ENCODE measurements at regions not wholly inside any gene's neighbourhood (a gene's known extent, or its start where the extent isn't known, plus 50 kb on each side); places are given as distances from the start of the nearest gene placed in this dataset.
"Not testable (repeated sequence)": the region's sequence is repeated elsewhere in the genome, so short reads cannot be mapped to it uniquely, and the experiment has no call there.

- H3K9me3 ChIP-seq: no peaks in the 10 kb centered on the region
- no peaks in the 10 kb centered on the region for H3K27me3 ChIP-seq (ENCODE audit: low read depth)
- no peaks in the 10 kb centered on the region for H3K36me3 ChIP-seq (replicated peaks)
- H3K4me1 ChIP-seq: no peaks in the 10 kb centered on the region
- in situ Hi-C loops (cut with MboI; ENCODE audit: low sequenced_read_pairs): no loop called here
- DNase-seq (ENCODE audit: low spot score in 2 of 2): no peak
- no peak overlapping the region for H3K4me3 ChIP-seq
These were observed 277.0 kb downstream of the ACTR3B start for GRCh38 chr7:153036396-153037063.

- no peaks in the 10 kb centered on the region for H3K4me1 ChIP-seq
- in situ Hi-C loops (cut with MboI; ENCODE audit: low sequenced_read_pairs): no loop called here
- DNase-seq (ENCODE audit: low spot score in 2 of 2): no peak
These were observed 283.9 kb downstream of the ACTR3B start for GRCh38 chr7:153043440-153043839.

GRCh38 chr7:153044981-153045380 is 285.4 kb downstream of the ACTR3B start:
- no peaks in the 10 kb centered on the region for H3K4me1 ChIP-seq
- no peaks in the 10 kb centered on the region for H3K36me3 ChIP-seq (replicated peaks)
- no peak overlapping the region for H3K4me3 ChIP-seq
- no peak for DNase-seq (ENCODE audit: low spot score in 2 of 2)
- no peaks in the 10 kb centered on the region for H3K27me3 ChIP-seq (ENCODE audit: low read depth)
- in situ Hi-C loops (cut with MboI; ENCODE audit: low sequenced_read_pairs): no loop called here
- no peaks in the 10 kb centered on the region for H3K9me3 ChIP-seq

More at GRCh38 chr7:153043440-153043839, 283.9 kb downstream of the ACTR3B start:
- Histone ChIP-seq H3K36me3 (replicated peaks) (no peaks in the 10 kb centered on the region), H3K9me3 (no peaks in the 10 kb centered on the region), H3K4me3 (no peak overlapping the region), H3K27me3 (ENCODE audit: low read depth) (no peaks in the 10 kb centered on the region)

- no peak overlapping the region for H3K4me3 ChIP-seq
- DNase-seq (ENCODE audit: low spot score in 2 of 2): no peak
- no peaks in the 10 kb centered on the region for H3K27me3 ChIP-seq (ENCODE audit: low read depth)
- H3K36me3 ChIP-seq (replicated peaks): no peaks in the 10 kb centered on the region
- H3K4me1 ChIP-seq: no peaks in the 10 kb centered on the region
- in situ Hi-C loops (cut with MboI; ENCODE audit: low sequenced_read_pairs): no loop called here
- H3K9me3 ChIP-seq: no peaks in the 10 kb centered on the region
These were observed 287.8 kb downstream of the ACTR3B start for GRCh38 chr7:153047079-153047959.

- Histone ChIP-seq H3K27me3 (ENCODE audit: low read depth) (no peaks in the 10 kb centered on the region), H3K4me1 (no peaks in the 10 kb centered on the region), H3K36me3 (replicated peaks) (no peaks in the 10 kb centered on the region), H3K4me3 (no peak overlapping the region), H3K9me3 (no peaks in the 10 kb centered on the region)
- peak in 1 of 2 experiments; percentile 21 for DNase-seq (ENCODE audit: low spot score in 2 of 2)
- in situ Hi-C loops (cut with MboI; ENCODE audit: low sequenced_read_pairs): no loop called here
These were observed 292.7 kb downstream of the ACTR3B start for GRCh38 chr7:153052206-153052605.

GRCh38 chr7:153061910-153062528 is 302.5 kb downstream of the ACTR3B start:
- H3K9me3 ChIP-seq: no peaks in the 10 kb centered on the region
- in situ Hi-C loops (cut with MboI; ENCODE audit: low sequenced_read_pairs): no loop called here

GRCh38 chr7:153065051-153065450 is 305.5 kb downstream of the ACTR3B start:
- Histone ChIP-seq H3K4me3 (no peak overlapping the region), H3K27me3 (ENCODE audit: low read depth) (no peaks in the 10 kb centered on the region), H3K9me3 (no peaks in the 10 kb centered on the region), H3K4me1 (no peaks in the 10 kb centered on the region), H3K36me3 (replicated peaks) (no peaks in the 10 kb centered on the region)
- in situ Hi-C loops (cut with MboI; ENCODE audit: low sequenced_read_pairs): no loop called here
- DNase-seq (ENCODE audit: low spot score in 2 of 2): no peak

More at GRCh38 chr7:153061910-153062528, 302.5 kb downstream of the ACTR3B start:
- no peaks in the 10 kb centered on the region for H3K27me3 ChIP-seq (ENCODE audit: low read depth)
- H3K36me3 ChIP-seq (replicated peaks): no peaks in the 10 kb centered on the region
- no peak overlapping the region for H3K4me3 ChIP-seq
- peak in 1 of 2 experiments; percentile 61 for DNase-seq (ENCODE audit: low spot score in 2 of 2)
- no peaks in the 10 kb centered on the region for H3K4me1 ChIP-seq

- in situ Hi-C loops (cut with MboI; ENCODE audit: low sequenced_read_pairs): no loop called here
- Histone ChIP-seq H3K9me3 (no peaks in the 10 kb centered on the region), H3K36me3 (replicated peaks) (no peaks in the 10 kb centered on the region), H3K4me3 (no peak overlapping the region), H3K27me3 (ENCODE audit: low read depth) (no peaks in the 10 kb centered on the region), H3K4me1 (no peaks in the 10 kb centered on the region)
- DNase-seq (ENCODE audit: low spot score in 2 of 2): no peak
These were observed 307.2 kb downstream of the ACTR3B start for GRCh38 chr7:153066711-153067110.

- in situ Hi-C loops (cut with MboI; ENCODE audit: low sequenced_read_pairs): no loop called here
- no peaks in the 10 kb centered on the region for H3K36me3 ChIP-seq (replicated peaks)
- DNase-seq (ENCODE audit: low spot score in 2 of 2): no peak
- no peaks in the 10 kb centered on the region for H3K9me3 ChIP-seq
- no peaks in the 10 kb centered on the region for H3K27me3 ChIP-seq (ENCODE audit: low read depth)
- H3K4me3 ChIP-seq: no peak overlapping the region
- H3K4me1 ChIP-seq: no peaks in the 10 kb centered on the region
These were observed 310.6 kb downstream of the ACTR3B start for GRCh38 chr7:153070141-153070540.

- Histone ChIP-seq H3K36me3 (replicated peaks) (no peaks in the 10 kb centered on the region), H3K4me3 (no peak overlapping the region), H3K4me1 (no peaks in the 10 kb centered on the region), H3K9me3 (no peaks in the 10 kb centered on the region), H3K27me3 (ENCODE audit: low read depth) (no peaks in the 10 kb centered on the region)
- in situ Hi-C loops (cut with MboI; ENCODE audit: low sequenced_read_pairs): no loop called here
- DNase-seq (ENCODE audit: low spot score in 2 of 2): no peak
These were observed 313.3 kb downstream of the ACTR3B start for GRCh38 chr7:153072806-153073205.

- H3K4me3 ChIP-seq; DNase-seq (ENCODE audit: low spot score in 2 of 2); H3K27me3 ChIP-seq (ENCODE audit: low read depth); H3K9me3 ChIP-seq; in situ Hi-C loops (cut with MboI; ENCODE audit: low sequenced_read_pairs); H3K36me3 ChIP-seq (replicated peaks); H3K4me1 ChIP-seq: not testable (repeated sequence)
These were observed 316.7 kb downstream of the ACTR3B start for GRCh38 chr7:153076289-153076688.

GRCh38 chr7:153081496-153081895 is 321.9 kb downstream of the ACTR3B start:
- H3K4me3 ChIP-seq: no peak overlapping the region
- in situ Hi-C loops (cut with MboI; ENCODE audit: low sequenced_read_pairs): no loop called here
- H3K4me1 ChIP-seq: no peaks in the 10 kb centered on the region
- no peaks in the 10 kb centered on the region for H3K36me3 ChIP-seq (replicated peaks)
- no peaks in the 10 kb centered on the region for H3K27me3 ChIP-seq (ENCODE audit: low read depth)
- H3K9me3 ChIP-seq: no peaks in the 10 kb centered on the region
- no peak for DNase-seq (ENCODE audit: low spot score in 2 of 2)

GRCh38 chr7:153084278-153084677 is 324.7 kb downstream of the ACTR3B start:
- Histone ChIP-seq H3K4me1 (no peaks in the 10 kb centered on the region), H3K36me3 (replicated peaks) (no peaks in the 10 kb centered on the region), H3K9me3 (no peaks in the 10 kb centered on the region), H3K27me3 (ENCODE audit: low read depth) (no peaks in the 10 kb centered on the region), H3K4me3 (no peak overlapping the region)
- no peak for DNase-seq (ENCODE audit: low spot score in 2 of 2)
- in situ Hi-C loops (cut with MboI; ENCODE audit: low sequenced_read_pairs): no loop called here

GRCh38 chr7:153087498-153087897 is 327.9 kb downstream of the ACTR3B start:
- no peak for DNase-seq (ENCODE audit: low spot score in 2 of 2)
- in situ Hi-C loops (cut with MboI; ENCODE audit: low sequenced_read_pairs): no loop called here
- no peaks in the 10 kb centered on the region for H3K36me3 ChIP-seq (replicated peaks)
- peaks cover 4% of the 10 kb centered on the region; the same call in 1 of the 2 replicates for H3K27me3 ChIP-seq (ENCODE audit: low read depth)
- H3K4me3 ChIP-seq: no peak overlapping the region
- no peaks in the 10 kb centered on the region for H3K9me3 ChIP-seq
- H3K4me1 ChIP-seq: no peaks in the 10 kb centered on the region

Measured in HAP-1 (cell line).